Neuronal stem cell (in vitro differentiated cells): ENCODE measurements at regions not wholly inside any gene's neighbourhood (a gene's known extent, or its start where the extent isn't known, plus 50 kb on each side); places are given as distances from the start of the nearest gene placed in this dataset.
A peak's percentile ranks its signal among the peaks of the same experiment; 100 is the strongest.

Experiments used
- DNase-seq: peaks from one replicate; pipeline ENCODE4 v3.0.0-alpha.2; 2013; ENCODE audit warnings: low spot score
- H2AFZ ChIP-seq: one replicate; pipeline ENCODE4 v1.6.1; 2013; ENCODE audit warnings: mild to moderate bottlenecking, low read length, inconsistent platforms
- H2AK5ac ChIP-seq: 2 replicates; pipeline ENCODE4 v1.6.1; 2013; ENCODE audit warnings: low read depth, mild to moderate bottlenecking, inconsistent platforms, low read length, moderate library complexity, mixed read lengths
- H2BK120ac ChIP-seq: 2 replicates; pipeline ENCODE4 v1.6.1; 2013; ENCODE audit warnings: low read depth, mild to moderate bottlenecking, inconsistent platforms, low read length, moderate library complexity, mixed read lengths
- H2BK12ac ChIP-seq: one replicate; pipeline ENCODE4 v1.6.1; 2013; ENCODE audit warnings: low read length, inconsistent platforms
- H2BK15ac ChIP-seq: 2 replicates; pipeline ENCODE4 v1.6.1; 2013; ENCODE audit warnings: mild to moderate bottlenecking, low read length, inconsistent platforms, mixed read lengths
- H2BK5ac ChIP-seq: one replicate; pipeline ENCODE4 v1.6.1; 2013; ENCODE audit warnings: inconsistent platforms, mild to moderate bottlenecking, low read length, moderate library complexity
- H3K14ac ChIP-seq: one replicate; pipeline ENCODE4 v1.6.1; 2013; ENCODE audit warnings: low read length, inconsistent platforms
- H3K18ac ChIP-seq: 2 replicates; pipeline ENCODE4 v1.6.1; 2013; ENCODE audit warnings: low read length, inconsistent platforms
- H3K23ac ChIP-seq: 2 replicates; pipeline ENCODE4 v1.6.1; 2013; ENCODE audit warnings: low read depth, mild to moderate bottlenecking, mixed read lengths, low read length, inconsistent platforms; ENCODE audit not compliant: poor library complexity
- H3K27ac ChIP-seq: replicated peaks from 3 replicates; pipeline ENCODE4 v1.5.1; 2013; ENCODE audit warnings: low read length, inconsistent platforms
- H3K27me3 ChIP-seq, 3 experiments: 2 replicates each; pipeline ENCODE4 v1.6.1; 2013; ENCODE audit warnings: low read length in 3 of 3, mild to moderate bottlenecking in 2 of 3, inconsistent platforms in 1 of 3, low read depth in 1 of 3, mixed read lengths in 1 of 3, moderate library complexity in 1 of 3; ENCODE audit not compliant: control insufficient read depth in 3 of 3, insufficient read depth in 3 of 3
- H3K36me3 ChIP-seq, 2 donors: replicated peaks in 1 of 2; 2 replicates each; pipeline ENCODE4 v1.6.1; 2013; ENCODE audit warnings: low read length in 2 of 2; ENCODE audit not compliant: control insufficient read depth in 2 of 2, insufficient read depth in 2 of 2
- H3K4ac ChIP-seq: 2 replicates; pipeline ENCODE4 v1.6.1; 2013; ENCODE audit warnings: inconsistent platforms, mild to moderate bottlenecking, low read length, moderate library complexity
- H3K4me1 ChIP-seq, 2 donors: 1 replicate in 1 of 2; 2 replicates in 1 of 2; pipeline ENCODE4 v1.6.1; 2013; ENCODE audit warnings: low read length in 2 of 2, low read depth in 1 of 2; ENCODE audit not compliant: control insufficient read depth in 2 of 2, insufficient read depth in 1 of 2
- H3K4me2 ChIP-seq: one replicate; pipeline ENCODE4 v1.6.1; 2013; ENCODE audit warnings: mild to moderate bottlenecking, low read length, inconsistent platforms; ENCODE audit not compliant: insufficient read depth, poor library complexity, severe bottlenecking
- H3K4me3 ChIP-seq, 2 donors: 2 replicates each; pipeline ENCODE4 v1.5.1; 2013; ENCODE audit warnings: low read length in 2 of 2, mild to moderate bottlenecking in 2 of 2, inconsistent platforms in 1 of 2, moderate library complexity in 1 of 2
- H3K79me1 ChIP-seq: one replicate; pipeline ENCODE4 v1.6.1; 2013; ENCODE audit warnings: low read depth, mild to moderate bottlenecking, inconsistent platforms, low read length, moderate library complexity
- H3K9ac ChIP-seq: one replicate; pipeline ENCODE4 v1.6.1; 2013; ENCODE audit warnings: mild to moderate bottlenecking, low read depth, low read length, inconsistent platforms; ENCODE audit not compliant: poor library complexity
- H3K9me3 ChIP-seq, 2 donors: replicated peaks in 1 of 2; 2 replicates each; pipeline versions ENCODE3 to v1.6.1; 2013; ENCODE audit warnings: low read length in 2 of 2, mild to moderate bottlenecking in 2 of 2, inconsistent platforms in 1 of 2, low read depth in 1 of 2, mixed read lengths in 1 of 2, moderate library complexity in 1 of 2; ENCODE audit not compliant: control insufficient read depth in 2 of 2, insufficient read depth in 1 of 2
- H4K8ac ChIP-seq: one replicate; pipeline ENCODE4 v1.6.1; 2013; ENCODE audit warnings: low read depth, mild to moderate bottlenecking, inconsistent platforms, low read length, moderate library complexity
- H4K91ac ChIP-seq: one replicate; pipeline ENCODE4 v1.6.1; 2013; ENCODE audit warnings: low read length, low read depth, mild to moderate bottlenecking, inconsistent platforms; ENCODE audit not compliant: poor library complexity
- WGBS, 2 donors: extraction: QIAGEN DNeasy Blood & Tissue Kit; methylation state at CpG; one replicate each; pipeline ENCODE4 v1.1.7; 2013; ENCODE audit warnings: missing lambda C conversion rate in 2 of 2, mixed read lengths in 1 of 2; ENCODE audit not compliant: insufficient read length in 2 of 2, insufficient replicate concordance in 1 of 2; ENCODE audit errors: extremely low coverage in 2 of 2; 5-methylcytosine and 5-hydroxymethylcytosine counted together

GRCh38 chr6:144639654-144640053, 354.5 kb downstream of the UTRN start:
- Histone ChIP-seq H3K18ac (no peak overlapping the region), H3K79me1 (no peaks in the 10 kb centered on the region), H3K4me3 (no peak overlapping the region), H3K4me2 (no peak overlapping the region), H3K27ac (no peak overlapping the region), H3K9ac (no peak overlapping the region), H2AFZ (no peak overlapping the region), H3K36me3 (no peaks in the 10 kb centered on the region), H3K4ac (no peak overlapping the region), H3K14ac (no peak overlapping the region), H2BK15ac (no peak overlapping the region), H2BK5ac (no peak overlapping the region), H3K27me3 (no peaks in the 10 kb centered on the region), H3K9me3 (peaks cover 0 to under 1% of the 10 kb centered on the region in 2 donors), H4K8ac (no peak overlapping the region), H2BK120ac (no peak overlapping the region), H3K4me1 (no peaks in the 10 kb centered on the region), H2AK5ac (no peak overlapping the region), H4K91ac (no peak overlapping the region), H2BK12ac (no peak overlapping the region), H3K23ac (no peak overlapping the region)
- DNase-seq = no peak
- WGBS, 2 donors = no CpG with 5 or more reads among the region's 1 CpG

- no CpG with 5 or more reads among the region's 1 CpG for WGBS, 2 donors
Measured at GRCh38 chr6:144641286-144641685, 356.2 kb downstream of the UTRN start.

GRCh38 chr6:144644776-144645175, 359.6 kb downstream of the UTRN start:
- H3K4me2 ChIP-seq = no peak overlapping the region
- no peaks in the 10 kb centered on the region for H3K79me1 ChIP-seq
- no peak overlapping the region for H4K91ac ChIP-seq
- H3K9ac ChIP-seq = no peak overlapping the region
- no peak overlapping the region for H2BK5ac ChIP-seq
- H3K27ac ChIP-seq = peak overlapping the region; percentile 46
- WGBS, 2 donors = no CpG with 5 or more reads among the region's 1 CpG
- H3K4ac ChIP-seq = no peak overlapping the region
- H3K4me1 ChIP-seq = peaks cover 0 to 4% of the 10 kb centered on the region in 2 donors
- H3K23ac ChIP-seq = no peak overlapping the region
- H4K8ac ChIP-seq = no peak overlapping the region
- peak; percentile 30 for DNase-seq
- no peak overlapping the region for H2BK15ac ChIP-seq
- no peak overlapping the region for H2AK5ac ChIP-seq
- H3K4me3 ChIP-seq = no peak overlapping the region
- no peaks in the 10 kb centered on the region for H3K36me3 ChIP-seq
- no peak overlapping the region for H2BK120ac ChIP-seq
- H3K27me3 ChIP-seq = no peaks in the 10 kb centered on the region
- H3K14ac ChIP-seq = no peak overlapping the region
- no peak overlapping the region for H2AFZ ChIP-seq
- no peaks in the 10 kb centered on the region for H3K9me3 ChIP-seq
- H3K18ac ChIP-seq = no peak overlapping the region
- H2BK12ac ChIP-seq = no peak overlapping the region

More at GRCh38 chr6:144641286-144641685, 356.2 kb downstream of the UTRN start:
- Histone ChIP-seq H2BK12ac (no peak overlapping the region), H4K91ac (no peak overlapping the region), H4K8ac (no peak overlapping the region), H3K27me3 (no peaks in the 10 kb centered on the region), H3K4me3 (no peak overlapping the region), H2AFZ (no peak overlapping the region), H2BK5ac (no peak overlapping the region), H2AK5ac (no peak overlapping the region), H2BK15ac (no peak overlapping the region), H3K36me3 (no peaks in the 10 kb centered on the region), H2BK120ac (no peak overlapping the region), H3K4ac (no peak overlapping the region), H3K79me1 (no peaks in the 10 kb centered on the region), H3K9ac (no peak overlapping the region), H3K9me3 (no peaks in the 10 kb centered on the region), H3K23ac (no peak overlapping the region), H3K4me1 (peaks cover 0 to 4% of the 10 kb centered on the region in 2 donors), H3K18ac (no peak overlapping the region), H3K4me2 (no peak overlapping the region), H3K14ac (no peak overlapping the region), H3K27ac (no peak overlapping the region)
- DNase-seq = no peak

GRCh38 chr6:144646093-144647056, 361.2 kb downstream of the UTRN start:
- Histone ChIP-seq H3K36me3 (no peaks in the 10 kb centered on the region), H3K27me3 (no peaks in the 10 kb centered on the region), H3K4me1 (peaks cover 0 to 4% of the 10 kb centered on the region in 2 donors), H3K4me2 (no peak overlapping the region), H3K79me1 (no peaks in the 10 kb centered on the region), H3K4me3 (no peak overlapping the region), H3K9ac (no peak overlapping the region), H2AFZ (no peak overlapping the region), H3K18ac (no peak overlapping the region), H2BK5ac (no peak overlapping the region), H3K4ac (no peak overlapping the region), H3K23ac (no peak overlapping the region), H3K14ac (no peak overlapping the region), H2BK12ac (no peak overlapping the region), H4K8ac (no peak overlapping the region), H4K91ac (no peak overlapping the region), H3K9me3 (no peaks in the 10 kb centered on the region), H2AK5ac (no peak overlapping the region), H2BK15ac (no peak overlapping the region), H2BK120ac (no peak overlapping the region), H3K27ac (no peak overlapping the region)
- no peak for DNase-seq
- no CpG with 5 or more reads among the region's 4 CpGs for WGBS, 2 donors
